ENCODE measurements at regions not wholly inside any gene's neighbourhood (a gene's known extent, or its start where the extent isn't known, plus 50 kb on each side); places are given as distances from the start of the nearest gene placed in this dataset.

DNA sequence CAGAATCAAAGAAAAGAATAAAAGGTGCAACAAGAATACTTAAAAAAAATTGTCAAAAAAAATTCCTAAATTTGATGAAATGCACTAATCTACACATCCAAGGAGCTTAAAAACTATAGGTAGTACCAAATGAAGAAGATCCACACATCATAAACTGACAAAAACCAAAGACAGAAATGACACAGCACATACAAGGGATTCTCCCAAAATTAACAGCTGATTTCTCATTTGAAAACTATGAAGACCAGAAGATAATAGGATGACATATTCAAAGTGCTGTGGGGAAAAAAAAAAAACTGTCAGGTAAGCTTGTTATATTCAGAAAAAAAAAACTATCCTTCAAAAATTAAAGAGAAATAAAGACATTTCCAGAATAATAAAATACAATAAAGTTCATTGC is 618.2 kb downstream of the TNS3 start:
- TF ChIP-seq CTCF (IDR thresholded peaks at IDR 0.05) (no peak), POLR2A (IDR thresholded peaks at IDR 0.05) (no peak)

All from thyroid gland (tissue), 4 donors.